CD4-positive, alpha-beta T cell treated with Interleukin-4 for 4 hours (primary cell): ENCODE measurements at regions not wholly inside any gene's neighbourhood (a gene's known extent, or its start where the extent isn't known, plus 50 kb on each side); places are given as distances from the start of the nearest gene placed in this dataset.

Experiments
- DNase-seq: peaks from one replicate; pipeline ENCODE4 v3.0.0-alpha.2; 2020

GRCh38 chr2:155100261-155100660, 401.8 kb downstream of the KCNJ3 start:
- no peak for DNase-seq

- DNase-seq, result no peak
Measured at GRCh38 chr2:155099784-155100183, 401.3 kb downstream of the KCNJ3 start.

- DNase-seq, result no peak
Measured at GRCh38 chr2:155095613-155096012, 397.1 kb downstream of the KCNJ3 start.

- DNase-seq, result no peak
Measured at GRCh38 chr2:155080373-155080772, 381.9 kb downstream of the KCNJ3 start.

- no peak for DNase-seq
Measured at GRCh38 chr2:155070489-155070888, 372.0 kb downstream of the KCNJ3 start.

- DNase-seq, result no peak
Measured at GRCh38 chr2:155062922-155063258, 364.4 kb downstream of the KCNJ3 start.

GRCh38 chr2:155062250-155062921, 363.9 kb downstream of the KCNJ3 start:
- DNase-seq, result no peak

GRCh38 chr2:155060896-155061295, 362.4 kb downstream of the KCNJ3 start:
- DNase-seq, result no peak

- no peak for DNase-seq
Measured at GRCh38 chr2:155054712-155055111, 356.2 kb downstream of the KCNJ3 start.

- no peak for DNase-seq
Measured at GRCh38 chr2:155043097-155043496, 344.6 kb downstream of the KCNJ3 start.

GRCh38 chr2:155035308-155035707, 336.8 kb downstream of the KCNJ3 start:
- no peak for DNase-seq

- no peak for DNase-seq
Measured at GRCh38 chr2:155033652-155034051, 335.2 kb downstream of the KCNJ3 start.

GRCh38 chr2:155030296-155030695, 331.8 kb downstream of the KCNJ3 start:
- DNase-seq, result no peak

GRCh38 chr2:155026651-155027174, 328.2 kb downstream of the KCNJ3 start:
- no peak for DNase-seq

- no peak for DNase-seq
Measured at GRCh38 chr2:155023674-155024073, 325.2 kb downstream of the KCNJ3 start.

GRCh38 chr2:155022531-155022930, 324.0 kb downstream of the KCNJ3 start:
- no peak for DNase-seq

- DNase-seq, result no peak
Measured at GRCh38 chr2:155021618-155022017, 323.1 kb downstream of the KCNJ3 start.

GRCh38 chr2:155020246-155020645, 321.8 kb downstream of the KCNJ3 start:
- no peak for DNase-seq

- no peak for DNase-seq
Measured at GRCh38 chr2:155010925-155011324, 312.4 kb downstream of the KCNJ3 start.

- DNase-seq, result no peak
Measured at GRCh38 chr2:154995361-154995760, 296.9 kb downstream of the KCNJ3 start.

- no peak for DNase-seq
Measured at GRCh38 chr2:154992826-154993225, 294.3 kb downstream of the KCNJ3 start.

- no peak for DNase-seq
Measured at GRCh38 chr2:154978710-154979109, 280.2 kb downstream of the KCNJ3 start.

- DNase-seq, result no peak
Measured at GRCh38 chr2:154978244-154978643, 279.7 kb downstream of the KCNJ3 start.

- no peak for DNase-seq
Measured at GRCh38 chr2:154974041-154974440, 275.5 kb downstream of the KCNJ3 start.

- no peak for DNase-seq
Measured at GRCh38 chr2:154963511-154963910, 265.0 kb downstream of the KCNJ3 start.
